SK-N-SH treated with all-trans-retinoic acid at 6 μM for 48 hours (cell line): ENCODE measurements at regions not wholly inside any gene's neighbourhood (a gene's known extent, or its start where the extent isn't known, plus 50 kb on each side); places are given as distances from the start of the nearest gene placed in this dataset.

ENCODE experiments used
- ATAC-seq: fragments of 200-7000 bp; cut with Tn5 transposase; 3 replicates; pipeline ENCODE4 v1.9.1; 2020; ENCODE audit warnings: mild to moderate bottlenecking, moderate library complexity
- ARNTL ChIP-seq: fragments of 450-650 bp; formaldehyde crosslinking; IDR thresholded peaks from 2 replicates; pipeline ENCODE4 v1.5.0; 2020; ENCODE audit warnings: low read depth, mild to moderate bottlenecking, moderate library complexity, borderline replicate concordance
- BACH2 ChIP-seq: fragments of 250-450 bp; sonication (Bioruptor Pico); IDR thresholded peaks from 2 replicates; pipeline ENCODE4 v1.9.0; 2021; ENCODE audit warnings: mild to moderate bottlenecking, borderline replicate concordance
- CREB5 ChIP-seq: fragments of 250-450 bp; sonication (Bioruptor Pico); IDR thresholded peaks from 2 replicates; pipeline ENCODE4 v1.5.1; 2020; ENCODE audit warnings: low read depth, mild to moderate bottlenecking, moderate library complexity
- CSDC2 ChIP-seq: fragments of 250-450 bp; sonication (Bioruptor Pico); IDR thresholded peaks from 2 replicates; pipeline ENCODE4 v1.5.0; 2020; ENCODE audit warnings: mild to moderate bottlenecking, moderate library complexity
- CSRNP3 ChIP-seq: fragments of 250-450 bp; sonication (Bioruptor Pico); IDR thresholded peaks from 2 replicates; pipeline ENCODE4 v1.5.1; 2021; ENCODE audit warnings: mild to moderate bottlenecking, moderate library complexity
- GLIS3 ChIP-seq: fragments of 250-450 bp; sonication (Bioruptor Pico); IDR thresholded peaks from 2 replicates; pipeline ENCODE4 v1.5.0; 2020; ENCODE audit warnings: mild to moderate bottlenecking, moderate library complexity
- ISL1 ChIP-seq: fragments of 250-450 bp; sonication (Bioruptor Pico); IDR thresholded peaks from 2 replicates; pipeline ENCODE4 v2.1.2; 2022; ENCODE audit warnings: mild to moderate bottlenecking, moderate library complexity
- OSR1 ChIP-seq: fragments of 250-450 bp; sonication (Bioruptor Pico); IDR thresholded peaks from 2 replicates; pipeline ENCODE4 v1.8.0; 2022; ENCODE audit warnings: moderate library complexity, mild to moderate bottlenecking, inconsistent platforms
- PATZ1 ChIP-seq: fragments of 250-450 bp; sonication (Bioruptor Pico); IDR thresholded peaks from 2 replicates; pipeline ENCODE4 v1.8.0; 2020; ENCODE audit warnings: mild to moderate bottlenecking, moderate library complexity, borderline replicate concordance
- PPARA ChIP-seq: fragments of 250-450 bp; sonication (Bioruptor Pico); IDR thresholded peaks from 2 replicates; pipeline ENCODE4 v1.5.0; 2020; ENCODE audit warnings: mild to moderate bottlenecking, borderline replicate concordance
- SNAI2 ChIP-seq: fragments of 250-450 bp; sonication (Bioruptor Pico); IDR thresholded peaks from 2 replicates; pipeline ENCODE4 v1.5.0; 2020; ENCODE audit warnings: mild to moderate bottlenecking, moderate library complexity
- TCF4 ChIP-seq: fragments of 250-450 bp; sonication (Bioruptor Pico); IDR thresholded peaks from 2 replicates; pipeline ENCODE4 v1.8.0; 2021; ENCODE audit warnings: mild to moderate bottlenecking, moderate library complexity, borderline replicate concordance
- TOX ChIP-seq: fragments of 250-450 bp; sonication (Bioruptor Pico); IDR thresholded peaks from 2 replicates; pipeline ENCODE4 v1.8.0; 2021; ENCODE audit warnings: mild to moderate bottlenecking, moderate library complexity, borderline replicate concordance
- TSHZ2 ChIP-seq: fragments of 250-450 bp; sonication (Bioruptor Pico); IDR thresholded peaks from 2 replicates; pipeline ENCODE4 v1.5.0; 2020; ENCODE audit warnings: mild to moderate bottlenecking, moderate library complexity
- ZC3H10 ChIP-seq: fragments of 250-450 bp; sonication (Bioruptor Pico); IDR thresholded peaks from 2 replicates; pipeline ENCODE4 v1.5.1; 2021; ENCODE audit warnings: mild to moderate bottlenecking, moderate library complexity
- ZFP3 ChIP-seq: fragments of 250-450 bp; sonication (Bioruptor Pico); IDR thresholded peaks from 2 replicates; pipeline ENCODE4 v1.5.0; 2020; ENCODE audit warnings: mild to moderate bottlenecking, moderate library complexity
- ZFP30 ChIP-seq: fragments of 450-650 bp; formaldehyde crosslinking; IDR thresholded peaks from 2 replicates; pipeline ENCODE4 v1.5.0; 2022; ENCODE audit warnings: mild to moderate bottlenecking, moderate library complexity
- ZNF565 ChIP-seq: fragments of 450-650 bp; formaldehyde crosslinking; conservative IDR thresholded peaks from 2 replicates; pipeline ENCODE4 v1.5.0; 2020; ENCODE audit warnings: low read depth, mild to moderate bottlenecking, moderate library complexity
- ZNF70 ChIP-seq: fragments of 450-650 bp; formaldehyde crosslinking; IDR thresholded peaks from 2 replicates; pipeline ENCODE4 v1.5.0; 2020; ENCODE audit warnings: mild to moderate bottlenecking, moderate library complexity
- ZNF8 ChIP-seq: fragments of 450-650 bp; formaldehyde crosslinking; IDR thresholded peaks from 2 replicates; pipeline ENCODE4 v1.5.0; 2020; ENCODE audit warnings: mild to moderate bottlenecking, moderate library complexity

- TF ChIP-seq PATZ1 (CRISPR knock-in tag) (no peak), OSR1 (CRISPR knock-in tag) (no peak), SNAI2 (CRISPR knock-in tag) (no peak)
Measured at GRCh38 chr5:33114361-33114760, 326.4 kb upstream of the TARS1 start (continued).

- ATAC-seq = no peak
- no peak for TF ChIP-seq SNAI2 (CRISPR knock-in tag)
Measured at GRCh38 chr5:33115467-33115866, 325.3 kb upstream of the TARS1 start.

- TF ChIP-seq ZFP3 (CRISPR knock-in tag) = no peak
- TF ChIP-seq CREB5 (CRISPR knock-in tag) = no peak
- no peak for TF ChIP-seq TOX (CRISPR knock-in tag)
- no peak for TF ChIP-seq CSDC2 (CRISPR knock-in tag)
- no peak for TF ChIP-seq ISL1 (CRISPR knock-in tag)
- TF ChIP-seq ZNF8 (CRISPR knock-in tag) = no peak
- TF ChIP-seq OSR1 (CRISPR knock-in tag) = no peak
- no peak for TF ChIP-seq ZFP30 (CRISPR knock-in tag)
- TF ChIP-seq PPARA (CRISPR knock-in tag) = no peak
- no peak for TF ChIP-seq BACH2 (CRISPR knock-in tag)
- no peak for TF ChIP-seq ZNF70 (CRISPR knock-in tag)
- TF ChIP-seq TSHZ2 = no peak
- TF ChIP-seq ZC3H10 (CRISPR knock-in tag) = no peak
- no peak for TF ChIP-seq ARNTL (CRISPR knock-in tag)
- ATAC-seq = no peak
Measured at GRCh38 chr5:33118761-33119415, 321.9 kb upstream of the TARS1 start.

GRCh38 chr5:33120671-33121070 lies 320.1 kb upstream of the TARS1 start:
- ATAC-seq = peak; percentile 90
- TF ChIP-seq OSR1 (CRISPR knock-in tag) = no peak
- no peak for TF ChIP-seq PATZ1 (CRISPR knock-in tag)
- TF ChIP-seq CSDC2 (CRISPR knock-in tag) = no peak
- no peak for TF ChIP-seq GLIS3 (CRISPR knock-in tag)
- no peak for TF ChIP-seq ZNF565
- no peak for TF ChIP-seq ZFP30 (CRISPR knock-in tag)
- TF ChIP-seq TSHZ2 = no peak
- no peak for TF ChIP-seq ZC3H10 (CRISPR knock-in tag)
- TF ChIP-seq SNAI2 (CRISPR knock-in tag) = no peak
- TF ChIP-seq ISL1 (CRISPR knock-in tag) = no peak
- no peak for TF ChIP-seq TCF4
- TF ChIP-seq CSRNP3 = no peak
